ENCODE measurements at regions not wholly inside any gene's neighbourhood (a gene's known extent, or its start where the extent isn't known, plus 50 kb on each side); places are given as distances from the start of the nearest gene placed in this dataset.

DNA sequence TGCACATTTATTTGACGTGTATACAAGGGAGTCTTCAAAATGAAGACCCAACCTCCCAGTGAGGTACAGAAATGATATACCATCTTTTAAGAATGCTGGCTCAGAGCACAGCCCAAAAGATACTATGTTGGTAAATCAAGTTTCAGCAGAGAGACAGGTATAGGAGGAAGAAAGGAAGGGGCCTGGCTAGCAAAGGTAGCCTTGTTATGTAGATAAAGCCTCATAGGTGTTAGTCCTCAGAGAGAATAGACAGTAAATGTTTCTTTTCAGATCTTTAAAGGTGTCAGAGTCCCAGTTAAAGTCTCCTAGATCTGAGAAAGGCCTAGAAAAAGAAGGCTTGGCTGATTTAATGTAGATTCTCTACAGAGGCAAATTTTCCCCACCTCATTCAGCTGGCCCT, 213.8 kb downstream of the SI start:
- no CpG with 5 or more reads among the region's 1 CpG for WGBS (ENCODE audit: insufficient coverage)

DNA sequence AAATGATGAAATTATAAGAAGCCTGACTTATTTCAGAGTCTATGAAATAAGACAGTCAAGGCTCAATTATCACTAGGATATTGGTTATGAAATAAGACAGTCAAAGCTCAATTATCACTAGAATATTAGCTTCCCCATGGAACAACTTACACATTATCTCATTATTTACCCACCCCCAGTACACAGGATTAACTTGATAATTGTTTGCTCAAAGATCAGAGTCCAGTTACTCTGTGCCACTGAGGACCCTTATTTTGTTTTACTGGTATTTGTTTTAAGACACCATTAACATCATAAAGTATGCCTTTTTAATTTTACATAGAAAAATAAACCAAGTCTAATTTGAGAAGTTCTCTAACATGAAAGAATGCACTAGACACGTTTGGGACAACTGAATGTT, 225.4 kb downstream of the SI start:
- Histone ChIP-seq H3K36me3 (replicated peaks in 1 of 2; ENCODE audit: control insufficient read depth in 1 of 2, insufficient read depth in 2 of 2, low read length in 2 of 2) (no peaks in the 10 kb centered on the region), H4K20me1 (ENCODE audit: insufficient read depth, low read length) (no peaks in the 10 kb centered on the region), H3K27me3 (ENCODE audit: control insufficient read depth in 2 of 2, insufficient read depth in 2 of 2, low read length in 2 of 2) (no peaks in the 10 kb centered on the region), H3K79me2 (ENCODE audit: insufficient read depth, low read length) (no peaks in the 10 kb centered on the region), H3K9ac (ENCODE audit: insufficient read depth, low read length, poor library complexity, severe bottlenecking) (no peak overlapping the region), H2AFZ (ENCODE audit: insufficient read depth, low read depth, low read length, poor library complexity, severe bottlenecking) (no peak overlapping the region), H3K4me1 (ENCODE audit: control insufficient read depth in 1 of 2, insufficient read depth in 2 of 2, low read length in 2 of 2) (no peaks in the 10 kb centered on the region), H3K4me2 (replicated peaks; ENCODE audit: extremely low read depth, low read length, poor library complexity, severe bottlenecking) (no peak overlapping the region), H3K4me3 (replicated peaks in 1 of 3; ENCODE audit: low read depth in 2 of 3, low read length in 3 of 3) (no peak overlapping the region), H3K9me3 (replicated peaks in 1 of 2; ENCODE audit: control insufficient read depth in 1 of 2, insufficient read depth in 1 of 2, low read length in 2 of 2) (peaks cover 0 to 2% of the 10 kb centered on the region in 2 donors), H3K27ac (ENCODE audit: low read depth in 1 of 2, low read length in 2 of 2) (no peak overlapping the region)
- Mint-ChIP-seq H3K9me3 (peaks cover 0 to 6% (median 0%) of the 10 kb centered on the region in 7 donors), H3K36me3 (no peaks in the 10 kb centered on the region), H3K27ac (no peak overlapping the region), H3K4me1 (no peaks in the 10 kb centered on the region), H3K4me3 (no peak overlapping the region), H3K27me3 (ENCODE audit: low read depth in 3 of 3) (peaks cover 0 to 2% (median 0%) of the 10 kb centered on the region in 3 donors)
- TF ChIP-seq, protein P1, sequence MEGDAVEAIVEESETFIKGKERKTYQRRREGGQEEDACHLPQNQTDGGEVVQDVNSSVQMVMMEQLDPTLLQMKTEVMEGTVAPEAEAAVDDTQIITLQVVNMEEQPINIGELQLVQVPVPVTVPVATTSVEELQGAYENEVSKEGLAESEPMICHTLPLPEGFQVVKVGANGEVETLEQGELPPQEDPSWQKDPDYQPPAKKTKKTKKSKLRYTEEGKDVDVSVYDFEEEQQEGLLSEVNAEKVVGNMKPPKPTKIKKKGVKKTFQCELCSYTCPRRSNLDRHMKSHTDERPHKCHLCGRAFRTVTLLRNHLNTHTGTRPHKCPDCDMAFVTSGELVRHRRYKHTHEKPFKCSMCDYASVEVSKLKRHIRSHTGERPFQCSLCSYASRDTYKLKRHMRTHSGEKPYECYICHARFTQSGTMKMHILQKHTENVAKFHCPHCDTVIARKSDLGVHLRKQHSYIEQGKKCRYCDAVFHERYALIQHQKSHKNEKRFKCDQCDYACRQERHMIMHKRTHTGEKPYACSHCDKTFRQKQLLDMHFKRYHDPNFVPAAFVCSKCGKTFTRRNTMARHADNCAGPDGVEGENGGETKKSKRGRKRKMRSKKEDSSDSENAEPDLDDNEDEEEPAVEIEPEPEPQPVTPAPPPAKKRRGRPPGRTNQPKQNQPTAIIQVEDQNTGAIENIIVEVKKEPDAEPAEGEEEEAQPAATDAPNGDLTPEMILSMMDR (IDR thresholded peaks at IDR 0.05): no peak
- no peak for DNase-seq
- no CpG with 5 or more reads among the region's 1 CpG for WGBS (ENCODE audit: insufficient coverage)
- intact Hi-C loops (cut with micrococcal nuclease): no loop called here

More for the DNA sequence above, 213.8 kb downstream of the SI start:
- Histone ChIP-seq H2AFZ (ENCODE audit: insufficient read depth, low read depth, low read length, poor library complexity, severe bottlenecking) (no peak overlapping the region), H3K9ac (ENCODE audit: insufficient read depth, low read length, poor library complexity, severe bottlenecking) (no peak overlapping the region), H3K4me1 (ENCODE audit: control insufficient read depth in 1 of 2, insufficient read depth in 2 of 2, low read length in 2 of 2) (no peaks in the 10 kb centered on the region), H3K79me2 (ENCODE audit: insufficient read depth, low read length) (no peaks in the 10 kb centered on the region), H3K27me3 (ENCODE audit: control insufficient read depth in 2 of 2, insufficient read depth in 2 of 2, low read length in 2 of 2) (no peaks in the 10 kb centered on the region), H3K36me3 (replicated peaks in 1 of 2; ENCODE audit: control insufficient read depth in 1 of 2, insufficient read depth in 2 of 2, low read length in 2 of 2) (no peaks in the 10 kb centered on the region), H3K4me3 (replicated peaks in 1 of 3; ENCODE audit: low read depth in 2 of 3, low read length in 3 of 3) (no peak overlapping the region), H4K20me1 (ENCODE audit: insufficient read depth, low read length) (no peaks in the 10 kb centered on the region), H3K9me3 (replicated peaks in 1 of 2; ENCODE audit: control insufficient read depth in 1 of 2, insufficient read depth in 1 of 2, low read length in 2 of 2) (peaks cover 4 to 7% of the 10 kb centered on the region in 2 donors), H3K27ac (ENCODE audit: low read depth in 1 of 2, low read length in 2 of 2) (no peak overlapping the region), H3K4me2 (replicated peaks; ENCODE audit: extremely low read depth, low read length, poor library complexity, severe bottlenecking) (no peak overlapping the region)
- Mint-ChIP-seq H3K4me1 (no peaks in the 10 kb centered on the region), H3K27me3 (ENCODE audit: low read depth in 3 of 3) (peaks cover 0 to 4% (median 0%) of the 10 kb centered on the region in 3 donors), H3K9me3 (peaks cover 0 to 15% (median 5%) of the 10 kb centered on the region in 7 donors), H3K27ac (no peak overlapping the region), H3K36me3 (no peaks in the 10 kb centered on the region), H3K4me3 (no peak overlapping the region)
- intact Hi-C loops (cut with micrococcal nuclease): no loop called here
- DNase-seq: no peak
- TF ChIP-seq, protein P1 (IDR thresholded peaks at IDR 0.05): no peak

Measured in CD14-positive monocyte (primary cell).